HFFc6 (cell line): ENCODE measurements at regions not wholly inside any gene's neighbourhood (a gene's known extent, or its start where the extent isn't known, plus 50 kb on each side); places are given as distances from the start of the nearest gene placed in this dataset.

Source experiments
- DNase-seq: peaks from one replicate; pipeline ENCODE4 v3.0.0-alpha.2; 2018
- H3K27ac Mint-ChIP-seq: 2 replicates; pipeline ENCODE4 v1.8.0; 2020; ENCODE audit warnings: mild to moderate bottlenecking, mixed read lengths
- H3K27me3 Mint-ChIP-seq: 2 replicates; pipeline ENCODE4 v1.8.0; 2021; ENCODE audit warnings: mild to moderate bottlenecking, moderate library complexity, mixed read lengths; ENCODE audit not compliant: insufficient read depth
- H3K36me3 Mint-ChIP-seq: 2 replicates; pipeline ENCODE4 v1.8.0; 2021; ENCODE audit warnings: low read depth, mixed read lengths
- H3K4me1 Mint-ChIP-seq: 2 replicates; pipeline ENCODE4 v1.8.0; 2020; ENCODE audit warnings: low read depth, mixed read lengths
- H3K4me3 Mint-ChIP-seq: 2 replicates; pipeline ENCODE4 v1.8.0; 2020; ENCODE audit warnings: mild to moderate bottlenecking, moderate library complexity, mixed read lengths
- H3K9me3 Mint-ChIP-seq: 2 replicates; pipeline ENCODE4 v1.8.0; 2020; ENCODE audit warnings: mild to moderate bottlenecking, mixed read lengths
- TF ChIP-seq, protein P1 (sequence below): fragments of 200-600 bp; sonication (generic); IDR thresholded peaks from 2 replicates; pipeline ENCODE4 v1.5.0; 2021; ENCODE audit warnings: antibody characterized with exemption, mild to moderate bottlenecking

DNA sequence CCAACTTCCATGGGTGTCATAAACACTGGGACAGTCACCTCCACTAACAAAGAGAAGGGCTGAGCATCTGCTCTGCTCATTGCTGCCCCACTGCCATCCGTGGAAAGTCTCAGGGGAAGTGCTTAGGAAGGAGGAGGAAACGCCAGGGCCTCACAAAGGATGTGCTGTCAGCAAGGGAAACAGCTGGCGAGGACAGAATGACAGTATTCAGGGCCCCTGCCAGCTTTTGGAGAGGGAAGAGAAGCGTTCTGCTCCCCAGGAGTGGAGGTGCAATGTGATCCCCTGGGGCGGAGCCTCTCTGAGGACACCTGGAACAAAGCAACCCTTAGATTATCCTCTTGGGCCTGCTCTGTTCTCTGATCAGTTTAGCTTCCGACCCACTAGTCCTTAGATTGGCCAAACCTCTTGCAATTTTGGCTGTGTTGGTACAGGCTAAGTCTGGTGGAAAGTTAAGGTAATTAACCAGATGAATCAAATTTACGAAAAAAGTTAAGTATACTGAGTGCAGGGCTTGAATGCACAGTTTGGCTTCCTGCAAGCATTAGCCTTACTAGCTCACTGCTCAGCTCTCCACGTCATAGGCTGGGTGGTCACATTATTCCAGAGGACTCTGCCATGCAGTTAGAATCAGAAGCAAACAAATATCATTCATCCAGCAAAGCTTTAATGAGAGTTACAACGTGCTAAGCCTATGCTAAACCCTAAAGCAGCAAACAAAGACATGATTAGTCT lies 170.2 kb upstream of the NFIA start:
- H3K4me1 Mint-ChIP-seq: no peaks in the 10 kb centered on the region
- no peak for DNase-seq
- TF ChIP-seq, protein P1, sequence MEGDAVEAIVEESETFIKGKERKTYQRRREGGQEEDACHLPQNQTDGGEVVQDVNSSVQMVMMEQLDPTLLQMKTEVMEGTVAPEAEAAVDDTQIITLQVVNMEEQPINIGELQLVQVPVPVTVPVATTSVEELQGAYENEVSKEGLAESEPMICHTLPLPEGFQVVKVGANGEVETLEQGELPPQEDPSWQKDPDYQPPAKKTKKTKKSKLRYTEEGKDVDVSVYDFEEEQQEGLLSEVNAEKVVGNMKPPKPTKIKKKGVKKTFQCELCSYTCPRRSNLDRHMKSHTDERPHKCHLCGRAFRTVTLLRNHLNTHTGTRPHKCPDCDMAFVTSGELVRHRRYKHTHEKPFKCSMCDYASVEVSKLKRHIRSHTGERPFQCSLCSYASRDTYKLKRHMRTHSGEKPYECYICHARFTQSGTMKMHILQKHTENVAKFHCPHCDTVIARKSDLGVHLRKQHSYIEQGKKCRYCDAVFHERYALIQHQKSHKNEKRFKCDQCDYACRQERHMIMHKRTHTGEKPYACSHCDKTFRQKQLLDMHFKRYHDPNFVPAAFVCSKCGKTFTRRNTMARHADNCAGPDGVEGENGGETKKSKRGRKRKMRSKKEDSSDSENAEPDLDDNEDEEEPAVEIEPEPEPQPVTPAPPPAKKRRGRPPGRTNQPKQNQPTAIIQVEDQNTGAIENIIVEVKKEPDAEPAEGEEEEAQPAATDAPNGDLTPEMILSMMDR: no peak
- no peaks in the 10 kb centered on the region; the same call in 1 of the 2 replicates for H3K9me3 Mint-ChIP-seq
- no peak overlapping the region for H3K27ac Mint-ChIP-seq
- H3K4me3 Mint-ChIP-seq: no peak overlapping the region
- peaks cover 8% of the 10 kb centered on the region for H3K27me3 Mint-ChIP-seq
- H3K36me3 Mint-ChIP-seq: no peaks in the 10 kb centered on the region

DNA sequence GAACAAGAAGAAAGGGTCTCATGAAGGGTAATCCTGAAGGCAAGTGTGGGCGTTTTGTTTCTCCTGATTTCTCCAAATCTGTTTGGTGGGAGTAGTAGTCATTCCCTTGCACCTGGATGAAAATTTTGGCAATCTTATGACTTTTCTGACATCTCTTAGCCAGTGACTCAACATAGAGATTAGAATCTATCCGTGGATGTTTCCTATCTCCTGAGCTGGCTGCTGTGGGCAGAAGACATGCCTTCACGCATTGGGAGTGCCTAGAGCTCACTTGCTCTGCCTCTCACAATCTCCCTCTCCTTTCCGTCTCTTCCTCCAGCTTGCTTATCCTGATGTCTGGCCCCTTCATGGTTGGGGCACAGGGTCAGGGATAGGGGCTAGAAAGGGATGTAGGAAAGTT lies 174.2 kb upstream of the NFIA start:
- peaks cover 5% of the 10 kb centered on the region for H3K27me3 Mint-ChIP-seq
- no peak overlapping the region for H3K4me3 Mint-ChIP-seq
- no peaks in the 10 kb centered on the region for H3K36me3 Mint-ChIP-seq
- H3K9me3 Mint-ChIP-seq: no peaks in the 10 kb centered on the region; the same call in 1 of the 2 replicates
- H3K4me1 Mint-ChIP-seq: no peaks in the 10 kb centered on the region
- peak; percentile 1 for DNase-seq
- no peak overlapping the region for H3K27ac Mint-ChIP-seq
- TF ChIP-seq, protein P1: no peak

DNA sequence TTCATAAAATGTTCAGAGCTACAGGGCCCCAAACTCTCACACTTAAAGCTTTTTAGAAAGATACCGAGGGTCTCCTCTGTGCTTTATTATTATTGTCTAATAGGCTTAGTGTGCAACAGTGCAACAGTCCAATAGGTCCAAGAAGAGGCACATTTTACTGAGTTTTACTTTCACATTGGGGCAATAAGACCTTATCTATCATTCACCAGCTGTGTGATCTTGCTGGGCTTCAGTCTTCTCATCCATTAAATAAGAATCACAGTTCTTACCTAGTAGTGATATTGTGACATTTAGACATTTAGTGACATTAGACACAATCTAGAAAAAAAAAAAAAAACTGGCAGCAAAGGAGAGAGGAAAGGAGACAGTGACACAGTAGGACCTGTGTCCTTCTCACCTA lies 175.8 kb upstream of the NFIA start:
- Mint-ChIP-seq H3K9me3 (no peaks in the 10 kb centered on the region; the same call in 1 of the 2 replicates), H3K36me3 (no peaks in the 10 kb centered on the region), H3K4me3 (no peak overlapping the region), H3K27me3 (peaks cover 5% of the 10 kb centered on the region), H3K4me1 (no peaks in the 10 kb centered on the region), H3K27ac (no peak overlapping the region)
- no peak for DNase-seq
- TF ChIP-seq, protein P1: no peak

DNA sequence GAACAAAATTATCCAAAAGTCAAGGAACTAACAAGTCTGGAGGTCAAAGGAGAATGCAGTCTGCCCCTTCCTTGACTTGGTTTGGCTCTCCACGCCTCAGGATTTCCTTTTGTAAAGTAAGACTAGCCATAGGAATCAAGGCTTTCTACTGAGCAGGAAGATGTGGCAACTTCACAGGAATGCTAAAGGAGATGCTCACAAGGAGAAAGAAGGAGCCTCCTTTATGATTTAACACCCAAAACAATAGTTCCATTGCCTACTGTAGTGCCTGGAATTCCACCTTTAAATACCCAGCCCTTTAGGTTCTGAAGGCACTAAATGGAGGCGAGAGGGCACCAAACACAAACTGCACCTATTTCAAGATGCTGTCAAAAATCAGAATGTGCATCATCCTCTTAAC lies 176.3 kb upstream of the NFIA start:
- Mint-ChIP-seq H3K27ac (no peak overlapping the region), H3K4me3 (no peak overlapping the region), H3K36me3 (no peaks in the 10 kb centered on the region), H3K4me1 (no peaks in the 10 kb centered on the region), H3K9me3 (no peaks in the 10 kb centered on the region; the same call in 1 of the 2 replicates), H3K27me3 (peaks cover 6% of the 10 kb centered on the region)
- TF ChIP-seq, protein P1: no peak
- DNase-seq: no peak

DNA sequence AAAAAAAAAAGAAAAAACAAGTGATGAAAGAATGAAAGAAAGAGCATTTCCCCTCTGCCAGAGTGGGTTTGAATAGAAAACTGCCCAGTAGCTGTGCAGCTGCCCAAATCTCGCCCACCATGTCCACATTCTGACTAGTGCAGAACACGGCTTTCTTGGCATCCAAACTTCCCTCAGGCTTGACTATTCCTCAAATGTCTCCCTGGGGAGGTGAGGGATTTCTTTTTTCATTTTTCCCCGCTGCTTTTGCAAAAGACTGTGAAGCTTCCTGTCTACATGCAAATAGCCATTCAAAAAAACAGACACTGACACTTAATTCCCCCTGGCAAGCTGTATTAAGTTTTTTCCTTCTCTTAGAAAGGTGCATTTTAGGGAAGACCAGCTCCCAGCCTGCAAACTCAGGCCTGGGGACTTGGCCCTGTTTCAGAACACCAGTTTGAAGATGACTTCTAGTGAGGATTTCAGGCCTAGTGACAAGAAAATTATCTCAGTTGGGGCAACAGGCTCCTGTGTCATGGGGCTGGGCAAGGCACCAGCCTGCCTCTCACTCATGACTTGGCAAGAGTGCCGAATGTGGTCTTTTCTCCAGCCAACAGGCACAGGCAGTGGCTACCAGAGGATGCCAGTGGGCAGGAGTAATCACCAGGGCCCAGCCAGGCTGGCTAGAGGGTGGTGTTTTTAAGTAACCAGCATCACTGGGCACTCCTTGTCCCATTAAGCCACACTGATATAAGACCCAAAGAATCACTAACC lies 178.1 kb upstream of the NFIA start:
- Mint-ChIP-seq H3K4me3 (no peak overlapping the region), H3K4me1 (no peaks in the 10 kb centered on the region), H3K36me3 (no peaks in the 10 kb centered on the region), H3K27ac (no peak overlapping the region), H3K27me3 (peaks cover 4% of the 10 kb centered on the region), H3K9me3 (no peaks in the 10 kb centered on the region; the same call in 1 of the 2 replicates)
- TF ChIP-seq, protein P1: no peak
- no peak for DNase-seq
